Suppressor macrophage (primary cell): ENCODE measurements at regions not wholly inside any gene's neighbourhood (a gene's known extent, or its start where the extent isn't known, plus 50 kb on each side); places are given as distances from the start of the nearest gene placed in this dataset.
A peak's percentile ranks its signal among the peaks of the same experiment; 100 is the strongest.

Experiments
- DNase-seq, 4 experiments: peaks; one replicate each; pipeline ENCODE4 v3.0.0-alpha.2; 2020 to 2022

- DNase-seq: no peak
Observed at GRCh38 chr2:37472959-37473358, 128.5 kb downstream of the QPCT start.

DNA sequence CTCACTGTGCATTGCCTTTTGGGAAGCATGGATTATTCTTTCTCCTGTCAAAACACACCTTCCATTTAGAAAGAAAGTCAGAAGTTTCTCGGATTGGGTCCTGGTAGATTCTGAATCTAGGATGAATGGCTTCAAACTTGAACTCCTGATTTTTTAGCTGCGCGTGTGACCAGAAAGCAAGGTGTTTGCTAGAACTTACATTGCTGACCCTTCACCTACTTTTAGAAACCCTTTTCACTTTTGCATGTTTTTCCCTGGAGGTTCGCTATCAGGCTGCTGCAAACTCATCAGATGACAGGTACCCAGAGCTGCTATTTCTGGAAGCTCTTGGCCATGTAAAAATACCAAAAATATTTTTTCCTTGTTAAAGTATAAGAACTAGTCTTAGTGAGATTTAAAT is 132.0 kb downstream of the QPCT start:
- DNase-seq: no peak

GRCh38 chr2:37477921-37478320 is 133.5 kb downstream of the QPCT start:
- peak in 1 of 4 experiments; percentile 14 for DNase-seq

DNA sequence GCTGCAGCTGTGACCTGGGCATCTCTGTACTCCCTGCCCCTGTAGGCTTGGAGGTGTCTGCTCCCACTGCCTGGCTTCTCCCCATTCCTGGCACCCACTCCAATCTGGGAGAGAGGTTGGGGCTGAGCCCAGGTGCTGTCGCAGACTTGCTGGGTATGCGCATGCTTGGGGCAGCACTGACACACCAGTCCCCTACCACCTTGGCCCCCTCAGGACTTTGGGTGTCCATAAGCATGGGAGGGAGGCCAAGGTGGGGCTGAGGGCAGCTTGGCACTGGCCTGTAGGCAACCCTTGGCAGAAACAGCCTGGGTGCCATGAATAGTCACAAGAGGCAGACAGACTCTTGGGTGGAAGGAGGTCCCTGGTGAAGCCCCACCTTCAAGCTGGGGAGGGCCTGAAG is 136.8 kb downstream of the QPCT start:
- DNase-seq: no peak

DNA sequence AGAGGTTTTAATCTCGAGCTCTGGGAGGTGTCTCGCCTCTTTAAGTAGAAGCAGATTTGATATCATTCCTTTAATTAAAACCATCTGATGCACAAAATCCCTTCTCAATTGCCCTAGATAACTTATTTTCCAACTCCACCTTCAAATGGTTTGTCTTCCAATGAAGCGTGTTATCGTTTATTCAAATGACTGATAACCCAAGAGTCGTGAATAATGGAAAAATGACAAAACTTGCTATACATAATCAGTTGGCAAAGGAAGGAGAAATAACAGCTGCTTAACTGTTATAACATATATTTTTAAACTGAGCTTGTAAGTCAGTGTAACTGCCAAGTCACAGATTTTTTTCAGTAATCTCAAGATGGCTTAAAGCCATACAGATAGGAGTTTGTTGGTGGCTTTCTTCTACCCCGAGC is 144.6 kb downstream of the QPCT start:
- no peak for DNase-seq

- no peak for DNase-seq
Observed at GRCh38 chr2:37489536-37489935, 145.1 kb downstream of the QPCT start.

DNA sequence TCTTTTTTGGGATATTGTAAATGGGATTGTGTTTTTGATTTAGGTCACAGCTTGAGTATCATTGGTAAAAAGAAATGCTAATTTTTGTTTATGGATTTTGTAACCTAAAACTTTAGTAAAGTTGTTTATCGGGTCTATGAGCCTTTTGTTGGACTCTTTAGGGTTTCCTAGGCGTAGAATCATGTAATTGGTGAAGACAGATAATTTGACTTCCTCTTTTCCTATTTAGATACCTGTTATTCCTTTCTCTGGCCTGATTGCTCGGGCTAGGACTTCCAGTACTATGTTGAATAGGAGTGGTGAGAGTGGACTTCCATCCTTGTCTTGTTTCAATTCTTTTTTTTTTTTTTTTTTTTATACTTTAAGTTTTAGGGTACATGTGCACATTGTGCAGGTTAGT is 149.0 kb downstream of the QPCT start:
- DNase-seq: no peak

DNA sequence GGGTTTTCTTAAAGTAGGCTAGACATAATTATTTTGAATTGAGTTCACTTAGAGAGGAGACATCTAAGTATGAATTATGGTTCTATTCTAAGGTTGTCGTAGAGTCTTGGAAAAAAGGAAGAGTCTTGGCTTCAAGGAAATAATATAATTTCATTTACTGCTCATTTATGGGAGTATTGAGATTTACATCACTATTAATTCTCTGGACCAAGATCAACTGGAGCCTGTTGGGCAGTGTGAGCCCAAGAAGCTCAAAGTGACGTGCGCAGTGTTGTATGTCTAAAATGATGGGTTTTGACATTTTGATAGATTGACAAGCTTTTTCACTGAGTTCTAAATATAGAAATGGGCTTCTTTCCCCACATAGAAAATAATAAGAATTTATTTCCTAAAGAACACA is 154.7 kb downstream of the QPCT start:
- no peak for DNase-seq

- DNase-seq: peak in 1 of 4 experiments; percentile 10
Observed at GRCh38 chr2:37500031-37500430, 155.6 kb downstream of the QPCT start.

- DNase-seq: no peak
Observed at GRCh38 chr2:37501113-37501512, 156.7 kb downstream of the QPCT start.

GRCh38 chr2:37506407-37507050 is 162.1 kb downstream of the QPCT start:
- DNase-seq: peak; percentile 47 to 84 (median 64)

GRCh38 chr2:37507051-37507410 is 162.6 kb downstream of the QPCT start:
- no peak for DNase-seq

GRCh38 chr2:37507703-37508102 is 163.3 kb downstream of the QPCT start:
- DNase-seq: no peak

GRCh38 chr2:37512971-37513370 is 158.5 kb downstream of the CDC42EP3 start:
- DNase-seq: no peak

- peak; percentile 43 to 84 (median 72) for DNase-seq
Observed at GRCh38 chr2:37523814-37524362, 147.6 kb downstream of the CDC42EP3 start.

GRCh38 chr2:37526323-37526722 is 145.1 kb downstream of the CDC42EP3 start:
- peak in 1 of 4 experiments; percentile 9 for DNase-seq

GRCh38 chr2:37526856-37527255 is 144.6 kb downstream of the CDC42EP3 start:
- no peak for DNase-seq

DNA sequence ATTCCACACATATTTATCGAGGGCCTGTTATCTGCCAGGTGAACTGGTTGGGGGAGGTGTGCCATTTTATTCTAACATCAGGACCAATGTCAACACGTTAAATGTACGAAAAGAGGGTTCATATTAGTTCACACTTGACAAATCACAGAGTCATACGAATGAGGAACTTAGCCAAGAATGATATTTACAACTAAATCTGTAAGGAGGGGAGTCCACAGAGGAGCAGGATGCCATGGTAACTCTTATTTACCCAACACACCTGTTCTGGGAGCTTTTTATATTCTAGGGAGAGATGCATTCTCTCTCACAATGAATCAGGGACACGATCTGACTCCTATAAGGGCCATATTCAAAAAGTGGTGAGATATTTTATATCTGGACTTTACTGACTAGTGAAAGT is 144.1 kb downstream of the CDC42EP3 start:
- DNase-seq: peak in 2 of 4 experiments; percentile 32 to 46

- no peak for DNase-seq
Observed at GRCh38 chr2:37529830-37530415, 141.5 kb downstream of the CDC42EP3 start.

DNA sequence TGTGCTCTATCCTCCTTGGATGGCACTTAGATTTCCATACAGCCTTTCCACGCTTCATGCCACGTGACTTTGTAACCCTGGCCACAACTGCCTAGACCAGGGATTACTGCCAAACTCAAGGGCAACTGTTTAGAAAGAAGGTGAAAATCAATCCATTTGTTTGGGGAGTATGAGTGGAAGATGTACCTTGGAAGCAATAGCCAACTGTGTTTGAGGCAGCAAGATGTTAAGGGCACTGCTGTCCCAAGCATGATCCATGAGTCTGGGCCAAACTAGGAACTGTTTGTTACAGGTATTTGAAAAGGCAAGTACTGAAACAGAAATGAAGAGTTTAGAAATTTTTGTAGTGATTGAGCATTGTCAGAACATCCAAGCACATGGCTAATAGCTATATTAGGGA is 138.9 kb downstream of the CDC42EP3 start:
- DNase-seq: no peak

DNA sequence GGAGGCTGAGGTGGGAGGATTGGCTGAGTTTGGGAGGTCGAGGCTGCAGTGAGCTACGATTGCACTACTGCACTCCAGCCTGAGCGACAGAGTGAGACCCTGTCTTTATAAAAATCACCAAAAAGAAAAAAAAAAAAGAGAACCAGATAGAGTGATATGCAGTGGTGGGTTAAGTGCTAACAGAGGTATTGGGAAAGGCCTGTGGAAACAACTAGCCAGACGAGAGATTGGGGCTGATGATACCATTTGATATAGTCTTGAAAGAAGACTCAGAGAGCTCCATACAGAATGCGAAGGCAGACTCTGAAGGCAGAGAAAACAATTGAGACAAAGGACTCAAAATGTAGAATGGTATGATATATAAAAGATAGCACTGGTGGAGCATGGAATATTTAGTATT is 134.1 kb downstream of the CDC42EP3 start:
- no peak for DNase-seq

GRCh38 chr2:37541516-37541915 is 129.9 kb downstream of the CDC42EP3 start:
- DNase-seq: no peak

- DNase-seq: peak in 3 of 4 experiments; percentile 22 to 54 (median 53)
Observed at GRCh38 chr2:37543999-37544557, 127.4 kb downstream of the CDC42EP3 start.

GRCh38 chr2:37544591-37545031 is 126.8 kb downstream of the CDC42EP3 start:
- no peak for DNase-seq
